Urinary bladder (tissue), 3 donors: ENCODE measurements at regions not wholly inside any gene's neighbourhood (a gene's known extent, or its start where the extent isn't known, plus 50 kb on each side); places are given as distances from the start of the nearest gene placed in this dataset.
A peak's percentile ranks its signal among the peaks of the same experiment; 100 is the strongest.

ENCODE experiments used
- DNase-seq: peaks from one replicate; pipeline ENCODE4 v3.0.0-alpha.2; 2015; ENCODE audit errors: extremely low spot score
- H3K27ac ChIP-seq: one replicate; pipeline ENCODE4 v1.5.1; 2013; ENCODE audit warnings: low read depth, mild to moderate bottlenecking, moderate library complexity
- H3K36me3 ChIP-seq: one replicate; pipeline ENCODE4 v1.6.1; 2013; ENCODE audit warnings: mild to moderate bottlenecking, moderate library complexity; ENCODE audit not compliant: insufficient read depth
- H3K4me1 ChIP-seq: one replicate; pipeline ENCODE4 v1.6.1; 2013; ENCODE audit warnings: mild to moderate bottlenecking, moderate library complexity; ENCODE audit not compliant: insufficient read depth
- H3K4me3 ChIP-seq: one replicate; pipeline ENCODE4 v1.5.1; 2013; ENCODE audit warnings: low read depth, low read length
- WGBS: extraction: QIAGEN DNeasy Blood & Tissue Kit; methylation state at CpG from one replicate; pipeline ENCODE4 v1.1.7; 2013; 5-methylcytosine and 5-hydroxymethylcytosine counted together
- donor health status: healthy with polysubstance abuse.
- donor health status: healthy.

DNA sequence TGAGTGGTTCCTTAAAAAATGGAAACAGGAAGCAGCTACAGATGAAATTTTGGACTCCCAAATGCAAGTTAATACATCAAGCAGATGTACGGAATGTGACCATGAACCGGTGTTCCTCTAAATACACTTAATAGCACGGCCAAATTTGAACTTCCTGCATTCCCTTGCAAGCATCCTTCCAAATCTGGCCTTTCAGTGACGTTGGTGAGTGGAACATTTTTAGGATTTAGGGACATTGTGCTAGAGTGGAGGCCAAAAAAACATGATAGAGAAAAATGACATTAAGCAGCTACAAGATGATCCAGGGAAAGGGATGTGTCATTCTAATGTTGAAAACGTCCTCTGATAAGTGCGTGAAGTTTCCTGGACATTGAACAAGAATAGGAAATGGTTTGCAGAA is 62.1 kb downstream of the CTAGE1 start:
- no peaks in the 10 kb centered on the region for H3K4me1 ChIP-seq
- H3K36me3 ChIP-seq: no peaks in the 10 kb centered on the region
- no peak overlapping the region for H3K27ac ChIP-seq
- no peak for DNase-seq
- no peak overlapping the region for H3K4me3 ChIP-seq
- 58% methylated on average over 6 of the region's 6 CpGs for WGBS

DNA sequence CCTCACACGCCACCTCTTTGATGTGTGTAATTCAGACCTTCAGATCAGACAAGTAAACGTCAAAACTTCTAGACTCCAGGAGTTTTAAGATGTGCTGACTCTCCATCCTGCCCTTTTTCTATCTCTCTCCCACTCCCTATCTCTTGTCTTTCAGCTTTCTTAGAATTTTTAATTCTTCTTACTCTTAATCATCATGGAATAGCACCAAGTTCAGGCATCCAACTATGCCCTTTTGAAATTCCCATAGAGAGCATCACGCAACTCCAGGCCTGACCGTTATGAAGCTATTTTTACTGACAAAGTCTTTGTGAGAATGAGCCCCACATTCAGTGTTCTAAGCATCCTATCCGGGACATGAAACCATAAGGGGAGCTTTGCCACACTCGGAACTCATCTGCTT is 62.6 kb downstream of the CTAGE1 start:
- H3K4me1 ChIP-seq: no peaks in the 10 kb centered on the region
- WGBS: 86% methylated on average over 6 of the region's 6 CpGs
- DNase-seq: no peak
- H3K4me3 ChIP-seq: no peak overlapping the region
- no peak overlapping the region for H3K27ac ChIP-seq
- H3K36me3 ChIP-seq: no peaks in the 10 kb centered on the region

GRCh38 chr18:22349966-22350365 is 67.7 kb downstream of the CTAGE1 start:
- Histone ChIP-seq H3K4me1 (no peaks in the 10 kb centered on the region), H3K36me3 (no peaks in the 10 kb centered on the region), H3K27ac (no peak overlapping the region), H3K4me3 (no peak overlapping the region)
- WGBS: 39% methylated on average over 8 of the region's 8 CpGs
- no peak for DNase-seq

DNA sequence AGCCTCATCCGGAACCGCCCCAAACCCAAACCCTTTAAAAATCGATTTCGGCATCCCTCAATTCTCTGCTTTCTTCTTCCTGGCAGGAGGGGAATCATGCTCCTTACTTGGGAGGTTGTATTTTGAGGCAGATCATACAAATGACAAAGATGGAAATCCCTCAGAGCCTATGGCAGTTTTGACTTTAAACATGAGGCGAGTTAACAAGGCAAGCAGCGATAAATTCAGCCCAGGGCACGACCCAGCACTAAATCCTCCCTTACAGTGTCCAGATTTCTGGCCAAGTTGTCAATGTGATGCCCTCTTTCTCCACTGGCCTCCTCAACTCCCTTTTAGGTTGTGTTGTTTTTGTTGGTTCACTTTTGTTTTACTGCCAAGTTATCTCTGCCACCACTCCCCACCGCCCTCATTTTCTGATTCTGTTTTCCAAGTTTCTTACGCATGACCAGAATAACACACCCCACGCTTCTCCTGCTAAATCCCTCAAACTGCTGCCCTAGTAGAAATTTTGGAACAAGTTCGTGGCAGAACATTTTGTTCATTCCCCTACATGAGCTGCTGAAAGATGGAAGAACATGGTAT is 68.3 kb downstream of the CTAGE1 start:
- H3K4me1 ChIP-seq: no peaks in the 10 kb centered on the region
- DNase-seq: peak; percentile 56
- WGBS: 19% methylated on average over 11 of the region's 11 CpGs

DNA sequence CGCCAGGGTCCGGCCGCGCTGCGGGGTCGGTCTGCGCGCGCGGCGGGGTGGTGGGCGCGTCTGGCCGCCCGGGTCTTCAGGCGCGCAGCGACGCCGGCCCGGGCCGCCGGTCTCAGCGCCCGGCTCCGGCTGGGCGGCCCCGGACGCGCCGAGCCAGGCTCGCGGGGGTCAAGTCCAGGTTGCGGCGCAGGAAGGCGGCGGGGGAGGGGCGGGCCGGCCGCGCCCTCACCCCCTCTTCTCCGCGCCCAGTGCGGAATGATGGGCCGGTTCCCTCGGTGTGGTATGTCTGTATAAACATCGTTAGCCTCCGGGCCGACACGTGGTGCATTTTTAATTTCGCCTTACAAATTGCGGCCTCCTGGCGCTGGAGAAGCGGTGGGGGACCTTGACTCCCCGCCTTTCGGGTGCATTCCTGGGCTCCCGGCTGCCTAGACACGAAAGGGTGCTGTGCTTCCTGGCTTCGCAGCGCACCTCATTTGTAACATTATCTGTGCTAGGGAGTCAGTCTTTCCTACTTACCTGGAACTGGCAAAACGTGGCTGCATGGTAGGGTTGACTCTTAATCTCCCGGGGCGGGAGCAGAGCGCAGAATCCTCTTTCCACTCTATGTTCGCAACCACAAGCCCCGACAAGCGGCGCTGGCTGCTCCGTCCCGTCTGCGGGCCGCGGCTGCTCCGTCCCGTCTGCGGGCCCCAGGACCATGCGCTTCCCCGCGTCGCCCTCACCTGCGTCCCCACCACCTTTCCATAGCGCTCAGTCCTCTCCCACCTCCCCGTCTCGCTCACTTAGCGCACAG is 69.0 kb downstream of the CTAGE1 start:
- Histone ChIP-seq H3K36me3 (no peaks in the 10 kb centered on the region), H3K4me3 (peak overlapping the region; percentile 63), H3K27ac (peak overlapping the region; percentile 74), H3K4me1 (no peaks in the 10 kb centered on the region)
- DNase-seq: no peak
- 2% methylated on average over 85 of the region's 85 CpGs for WGBS

More for the DNA sequence above, 68.3 kb downstream of the CTAGE1 start:
- peak overlapping the region; percentile 53 for H3K27ac ChIP-seq
- H3K36me3 ChIP-seq: no peaks in the 10 kb centered on the region
- peak overlapping the region; percentile 63 for H3K4me3 ChIP-seq

DNA sequence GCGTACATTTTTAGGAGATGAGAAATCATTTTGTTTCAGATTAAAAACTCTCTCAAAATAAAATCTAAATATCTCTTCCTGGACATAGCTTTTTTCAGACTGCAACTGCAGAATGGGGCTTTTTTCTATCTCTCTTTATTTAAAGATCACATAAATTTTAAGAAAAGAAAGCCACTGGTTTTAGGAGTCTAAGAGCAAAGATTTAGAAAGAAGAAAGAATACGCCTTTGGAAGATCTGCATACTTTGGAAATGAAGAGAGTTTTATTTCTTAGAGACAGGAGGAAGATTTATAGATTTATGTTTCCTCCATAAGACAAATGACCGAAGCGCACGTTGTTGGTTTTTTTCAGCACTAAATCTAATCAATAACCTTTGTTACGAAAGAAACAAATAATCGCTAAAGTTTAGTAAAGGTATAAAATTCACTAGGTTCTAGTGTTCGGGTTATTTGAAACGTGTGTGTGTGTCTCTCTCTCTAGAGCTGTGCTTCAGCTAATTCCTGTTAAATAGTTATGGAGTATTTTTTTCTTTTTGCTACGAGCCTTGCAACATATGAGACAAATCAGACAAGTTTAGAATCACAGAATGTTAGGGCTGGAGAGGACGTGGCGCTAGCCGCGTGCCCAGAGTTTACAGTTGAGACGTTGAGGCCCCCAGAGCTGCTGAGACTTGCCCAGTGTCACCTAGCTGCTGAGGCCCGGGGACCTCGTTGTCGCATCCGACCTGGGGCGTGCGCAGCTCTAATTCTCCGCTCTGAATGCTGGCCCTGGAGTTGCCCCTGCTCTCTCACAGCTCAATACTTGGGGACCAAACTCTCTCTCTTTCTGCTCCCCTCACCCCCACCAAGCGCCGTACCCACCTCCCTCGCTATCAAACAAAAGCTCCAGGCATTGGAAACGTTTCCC is 69.9 kb downstream of the CTAGE1 start:
- Histone ChIP-seq H3K4me3 (peak overlapping the region; percentile 63), H3K4me1 (no peaks in the 10 kb centered on the region), H3K27ac (peak overlapping the region; percentile 74), H3K36me3 (no peaks in the 10 kb centered on the region)
- DNase-seq: no peak
- 9% methylated on average over 26 of the region's 26 CpGs for WGBS

GRCh38 chr18:22346953-22347605 is 70.6 kb downstream of the CTAGE1 start:
- Histone ChIP-seq H3K4me1 (no peaks in the 10 kb centered on the region), H3K36me3 (no peaks in the 10 kb centered on the region), H3K4me3 (no peak overlapping the region), H3K27ac (no peak overlapping the region)
- WGBS: 10% methylated on average over 15 of the region's 15 CpGs
- DNase-seq: no peak

DNA sequence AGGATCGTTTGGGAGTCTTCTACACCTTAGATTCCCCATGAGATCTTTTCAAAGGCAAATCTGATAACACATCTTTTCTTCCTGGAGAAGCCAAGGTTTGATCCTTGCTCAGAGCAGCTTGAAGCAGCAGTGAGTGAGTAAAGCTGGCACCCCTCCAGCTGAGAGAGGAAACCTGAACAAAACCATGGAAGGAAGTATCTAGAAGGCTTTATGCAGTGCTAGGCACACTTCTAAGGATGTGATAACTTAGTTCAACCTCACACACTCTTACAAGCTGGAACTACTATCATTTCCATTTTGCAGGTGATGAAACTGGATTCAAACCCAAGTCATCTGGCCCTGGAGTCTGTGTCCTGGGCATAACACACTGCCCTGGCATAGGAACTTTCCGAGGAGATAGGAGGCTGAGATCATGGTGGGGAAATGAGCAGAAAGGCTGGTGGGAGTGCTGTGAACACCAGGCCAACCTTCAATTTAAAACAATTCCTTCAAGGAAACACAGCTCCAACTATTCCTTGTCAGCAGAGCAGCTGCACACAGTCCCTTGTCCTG is 71.2 kb downstream of the CTAGE1 start:
- 18% methylated on average over 2 of the region's 2 CpGs for WGBS
- Histone ChIP-seq H3K4me3 (no peak overlapping the region), H3K36me3 (no peaks in the 10 kb centered on the region), H3K4me1 (no peaks in the 10 kb centered on the region), H3K27ac (peak overlapping the region; percentile 11)
- DNase-seq: no peak

GRCh38 chr18:22345718-22346117 is 72.0 kb downstream of the CTAGE1 start:
- no peak for DNase-seq
- H3K36me3 ChIP-seq: no peaks in the 10 kb centered on the region
- WGBS: 69% methylated on average over 2 of the region's 2 CpGs
- no peak overlapping the region for H3K27ac ChIP-seq
- H3K4me3 ChIP-seq: no peak overlapping the region
- H3K4me1 ChIP-seq: no peaks in the 10 kb centered on the region

DNA sequence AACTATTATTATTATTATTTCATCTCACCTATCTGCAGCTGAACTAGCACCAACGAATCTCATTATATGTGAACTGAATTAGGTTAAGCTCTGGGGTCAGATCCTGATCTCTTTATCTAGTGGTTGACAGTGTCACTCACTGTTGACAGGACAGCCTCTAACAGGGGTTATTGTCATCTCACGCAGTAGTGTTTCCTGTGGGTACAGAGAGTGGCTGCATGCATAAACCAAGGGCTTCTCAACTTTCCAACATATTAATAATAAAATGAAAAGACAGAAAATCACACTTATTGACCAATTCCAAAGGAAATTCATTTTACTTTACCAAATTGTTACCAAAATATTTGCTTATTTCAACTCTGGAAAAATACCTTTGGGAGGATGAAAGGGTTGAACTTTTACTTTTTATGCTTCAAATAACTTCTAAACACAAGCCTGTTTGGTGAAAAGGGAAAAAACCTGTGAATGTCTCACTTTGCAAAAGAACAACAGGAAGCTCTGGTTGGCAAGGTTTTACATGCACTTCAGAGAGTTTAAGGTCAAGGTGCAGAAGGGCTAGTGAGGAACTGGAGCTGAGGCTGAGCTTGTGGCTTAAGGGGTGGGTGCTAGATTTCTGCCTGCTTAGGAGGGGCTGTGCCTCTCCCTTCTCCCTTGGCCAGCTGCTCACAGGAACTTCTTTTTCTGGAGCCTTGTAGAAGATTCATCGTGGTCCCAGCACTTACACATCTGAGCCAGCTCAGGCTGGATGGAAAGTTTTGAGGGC is 72.6 kb downstream of the CTAGE1 start:
- Histone ChIP-seq H3K27ac (no peak overlapping the region), H3K36me3 (no peaks in the 10 kb centered on the region), H3K4me3 (no peak overlapping the region), H3K4me1 (no peaks in the 10 kb centered on the region)
- no peak for DNase-seq
- WGBS: 48% methylated on average over 3 of the region's 3 CpGs

DNA sequence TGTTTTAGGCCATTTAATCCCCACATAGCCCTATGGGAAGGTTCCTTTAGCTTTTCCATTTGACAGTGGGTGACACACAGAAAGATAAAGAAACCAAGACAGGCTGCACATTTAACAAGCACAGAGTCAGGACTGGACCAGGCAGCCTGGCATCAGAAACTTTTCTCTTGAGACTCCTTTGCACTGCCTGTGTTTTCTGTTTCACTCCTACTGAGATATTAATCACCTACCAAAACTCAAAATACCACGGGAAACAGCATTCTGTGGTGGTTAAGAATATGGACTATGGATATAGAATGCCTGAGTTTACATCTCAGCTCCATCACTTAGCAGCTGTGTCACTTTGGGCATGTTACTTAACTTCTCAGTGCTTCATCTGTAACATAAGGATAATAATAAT is 73.3 kb downstream of the CTAGE1 start:
- Histone ChIP-seq H3K27ac (no peak overlapping the region), H3K4me3 (no peak overlapping the region), H3K36me3 (no peaks in the 10 kb centered on the region), H3K4me1 (no peaks in the 10 kb centered on the region)
- WGBS: 61% methylated on average over 1 of the region's 1 CpG
- no peak for DNase-seq

DNA sequence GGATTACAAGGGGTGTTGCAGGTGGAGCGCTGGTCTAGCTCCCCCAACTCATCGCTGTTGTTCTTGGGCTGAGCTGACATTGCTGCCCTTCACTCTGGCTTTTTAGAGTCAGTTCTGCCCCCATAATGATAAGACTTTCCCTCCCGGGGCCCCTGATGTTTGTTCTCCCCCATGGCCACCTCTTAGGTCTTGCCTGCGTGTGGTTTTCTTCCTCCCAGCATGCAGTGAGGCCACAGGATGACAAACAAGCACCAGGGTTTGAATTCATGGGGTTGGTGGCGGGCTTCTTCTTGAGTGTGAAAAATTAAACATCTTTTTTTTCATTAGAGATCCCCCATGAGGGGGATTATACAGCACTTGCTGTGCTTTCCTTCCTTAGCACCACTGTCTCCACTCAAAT is 74.1 kb downstream of the CTAGE1 start:
- Histone ChIP-seq H3K4me1 (no peaks in the 10 kb centered on the region), H3K4me3 (no peak overlapping the region), H3K27ac (no peak overlapping the region), H3K36me3 (no peaks in the 10 kb centered on the region)
- DNase-seq: no peak
- WGBS: 89% methylated on average over 5 of the region's 5 CpGs
